Activated CD4-positive, alpha-beta T cell treated with anti-CD3 and anti-CD28 coated beads, Interleukin-2, amount 50 U/mL, for 48 hours (primary cell): ENCODE measurements at regions not wholly inside any gene's neighbourhood (a gene's known extent, or its start where the extent isn't known, plus 50 kb on each side); places are given as distances from the start of the nearest gene placed in this dataset.
A peak's percentile ranks its signal among the peaks of the same experiment; 100 is the strongest.
"Not testable (repeated sequence)": the region's sequence is repeated elsewhere in the genome, so short reads cannot be mapped to it uniquely, and the experiment has no call there.

Experiments
- DNase-seq, 2 experiments: peaks; one replicate each; pipeline ENCODE4 v3.0.0-alpha.2; 2020

GRCh38 chr10:62665771-62666170 is 138.7 kb upstream of the ADO start:
- no peak for DNase-seq

GRCh38 chr10:62666275-62666674 is 138.2 kb upstream of the ADO start:
- DNase-seq, result no peak

- DNase-seq, result no peak
These were observed 135.2 kb upstream of the ADO start for GRCh38 chr10:62669341-62669740.

- no peak for DNase-seq
These were observed 133.4 kb upstream of the ADO start for GRCh38 chr10:62671104-62671503.

- peak; percentile 82 to 86 for DNase-seq
These were observed 123.1 kb upstream of the ADO start for GRCh38 chr10:62681211-62681940.

- no peak for DNase-seq
These were observed 119.6 kb upstream of the ADO start for GRCh38 chr10:62684911-62685310.

- no peak for DNase-seq
These were observed 117.2 kb upstream of the ADO start for GRCh38 chr10:62687230-62687748.

- DNase-seq, result no peak
These were observed 115.4 kb upstream of the ADO start for GRCh38 chr10:62688971-62689700.

GRCh38 chr10:62689712-62690111 is 114.8 kb upstream of the ADO start:
- DNase-seq, result no peak

- no peak for DNase-seq
These were observed 113.8 kb upstream of the ADO start for GRCh38 chr10:62690703-62691102.

GRCh38 chr10:62691336-62691735 is 113.2 kb upstream of the ADO start:
- DNase-seq, result no peak

- DNase-seq, result no peak
These were observed 112.4 kb upstream of the ADO start for GRCh38 chr10:62692085-62692484.

GRCh38 chr10:62693306-62693705 is 111.2 kb upstream of the ADO start:
- no peak for DNase-seq

GRCh38 chr10:62694537-62695126 is 109.9 kb upstream of the ADO start:
- DNase-seq, result no peak

- DNase-seq, result no peak
These were observed 107.7 kb upstream of the ADO start for GRCh38 chr10:62696798-62697197.

- DNase-seq, result no peak
These were observed 105.4 kb upstream of the ADO start for GRCh38 chr10:62699148-62699547.

- not testable (repeated sequence) for DNase-seq
These were observed 100.4 kb upstream of the ADO start for GRCh38 chr10:62704121-62704520.

GRCh38 chr10:62705789-62706188 is 98.7 kb upstream of the ADO start:
- no peak for DNase-seq

- no peak for DNase-seq
These were observed 96.7 kb upstream of the ADO start for GRCh38 chr10:62707810-62708209.

- DNase-seq, result no peak
These were observed 96.0 kb upstream of the ADO start for GRCh38 chr10:62708569-62708968.

- no peak for DNase-seq
These were observed 95.3 kb upstream of the ADO start for GRCh38 chr10:62709200-62709599.

GRCh38 chr10:62710182-62710581 is 94.3 kb upstream of the ADO start:
- no peak for DNase-seq

- DNase-seq, result no peak
These were observed 89.1 kb upstream of the ADO start for GRCh38 chr10:62715383-62715782.

GRCh38 chr10:62718585-62718984 is 85.9 kb upstream of the ADO start:
- DNase-seq, result no peak
